ENCODE measurements at regions not wholly inside any gene's neighbourhood (a gene's known extent, or its start where the extent isn't known, plus 50 kb on each side); places are given as distances from the start of the nearest gene placed in this dataset.

DNA sequence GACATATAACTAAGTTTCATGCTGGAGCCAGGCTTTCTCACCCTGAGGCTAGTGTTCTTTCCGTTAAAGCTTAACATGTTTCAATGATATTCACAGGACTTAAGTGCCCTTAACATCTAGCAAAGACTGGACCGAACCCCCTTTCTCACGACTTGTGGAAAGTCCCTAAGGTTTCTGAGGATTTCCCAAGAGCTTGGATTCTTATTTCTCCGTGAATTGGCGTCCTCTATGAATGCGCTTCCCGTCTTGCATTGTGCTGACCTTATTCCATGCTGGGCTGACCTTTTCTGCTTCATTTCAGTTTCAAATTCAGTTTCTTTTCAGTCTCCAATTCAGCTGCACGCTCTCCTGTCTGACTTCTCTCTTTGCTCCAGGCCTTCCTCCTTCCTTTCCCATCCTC is 206.4 kb downstream of the HS3ST3A1 start:
- WGBS, 4 donors: 84 to 93% (median 87%) methylated on average over 8 of the region's 8 CpGs
- TF ChIP-seq, protein P1, sequence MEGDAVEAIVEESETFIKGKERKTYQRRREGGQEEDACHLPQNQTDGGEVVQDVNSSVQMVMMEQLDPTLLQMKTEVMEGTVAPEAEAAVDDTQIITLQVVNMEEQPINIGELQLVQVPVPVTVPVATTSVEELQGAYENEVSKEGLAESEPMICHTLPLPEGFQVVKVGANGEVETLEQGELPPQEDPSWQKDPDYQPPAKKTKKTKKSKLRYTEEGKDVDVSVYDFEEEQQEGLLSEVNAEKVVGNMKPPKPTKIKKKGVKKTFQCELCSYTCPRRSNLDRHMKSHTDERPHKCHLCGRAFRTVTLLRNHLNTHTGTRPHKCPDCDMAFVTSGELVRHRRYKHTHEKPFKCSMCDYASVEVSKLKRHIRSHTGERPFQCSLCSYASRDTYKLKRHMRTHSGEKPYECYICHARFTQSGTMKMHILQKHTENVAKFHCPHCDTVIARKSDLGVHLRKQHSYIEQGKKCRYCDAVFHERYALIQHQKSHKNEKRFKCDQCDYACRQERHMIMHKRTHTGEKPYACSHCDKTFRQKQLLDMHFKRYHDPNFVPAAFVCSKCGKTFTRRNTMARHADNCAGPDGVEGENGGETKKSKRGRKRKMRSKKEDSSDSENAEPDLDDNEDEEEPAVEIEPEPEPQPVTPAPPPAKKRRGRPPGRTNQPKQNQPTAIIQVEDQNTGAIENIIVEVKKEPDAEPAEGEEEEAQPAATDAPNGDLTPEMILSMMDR (IDR thresholded peaks at IDR 0.05): no peak
- TF ChIP-seq POLR2A (IDR thresholded peaks at IDR 0.05): no peak
- Histone ChIP-seq H3K36me3 (replicated peaks in 1 of 2) (no peaks in the 10 kb centered on the region), H3K27me3 (no peaks in the 10 kb centered on the region), H3K4me3 (no peak overlapping the region), H3K27ac (no peak overlapping the region), H3K9me3 (replicated peaks in 1 of 3) (no peaks in the 10 kb centered on the region), H3K4me1 (replicated peaks in 1 of 2) (no peaks in the 10 kb centered on the region)
- DNase-seq: no peak
- intact Hi-C loops (cut with DNase I): no loop called here

- no peaks in the 10 kb centered on the region for H3K9me3 ChIP-seq (replicated peaks in 1 of 3)
- no peak for TF ChIP-seq POLR2A (IDR thresholded peaks at IDR 0.05)
- TF ChIP-seq, protein P1 (IDR thresholded peaks at IDR 0.05): no peak
- intact Hi-C loops (cut with DNase I): no loop called here
Observed at GRCh38 chr17:13393841-13394710, 207.7 kb downstream of the HS3ST3A1 start.

DNA sequence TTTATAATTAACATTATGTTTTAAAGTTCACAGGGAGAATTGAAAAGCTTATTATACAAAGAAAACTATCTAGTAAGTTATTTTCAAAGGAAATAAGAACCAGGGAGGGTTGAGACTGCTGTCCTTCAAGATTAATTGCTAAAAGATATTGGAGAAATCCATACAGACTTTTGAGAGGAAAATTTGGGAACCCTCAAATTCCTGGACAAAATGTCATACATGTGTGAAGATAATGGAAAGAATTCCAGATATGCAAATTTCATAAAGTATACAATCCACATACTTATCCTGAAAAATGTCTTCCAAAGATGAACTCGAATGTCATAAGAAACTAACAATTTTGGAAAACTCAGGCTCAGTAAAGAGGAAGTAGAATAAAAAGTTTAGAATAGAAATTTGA is 213.8 kb downstream of the HS3ST3A1 start:
- no peaks in the 10 kb centered on the region for H3K27me3 ChIP-seq
- no peaks in the 10 kb centered on the region for H3K9me3 ChIP-seq (replicated peaks in 1 of 3)
- 51 to 78% (median 72%) methylated on average over 1 of the region's 1 CpG for WGBS, 4 donors
- H3K4me3 ChIP-seq: no peak overlapping the region
- no peaks in the 10 kb centered on the region for H3K36me3 ChIP-seq (replicated peaks in 1 of 2)
- no peaks in the 10 kb centered on the region for H3K4me1 ChIP-seq (replicated peaks in 1 of 2)
- TF ChIP-seq, protein P1 (IDR thresholded peaks at IDR 0.05): no peak
- TF ChIP-seq POLR2A (IDR thresholded peaks at IDR 0.05): no peak
- intact Hi-C loops (cut with DNase I): no loop called here
- no peak overlapping the region for H3K27ac ChIP-seq
- DNase-seq: no peak

More at GRCh38 chr17:13393841-13394710, 207.7 kb downstream of the HS3ST3A1 start:
- Histone ChIP-seq H3K27ac (no peak overlapping the region), H3K27me3 (no peaks in the 10 kb centered on the region), H3K36me3 (replicated peaks in 1 of 2) (no peaks in the 10 kb centered on the region), H3K4me3 (no peak overlapping the region), H3K4me1 (replicated peaks in 1 of 2) (no peaks in the 10 kb centered on the region)
- WGBS, 4 donors: 86 to 91% (median 87%) methylated on average over 12 of the region's 12 CpGs
- no peak for DNase-seq

- H3K27me3 ChIP-seq: no peaks in the 10 kb centered on the region
- no peak overlapping the region for H3K4me3 ChIP-seq
- H3K9me3 ChIP-seq (replicated peaks in 1 of 3): no peaks in the 10 kb centered on the region
- H3K36me3 ChIP-seq (replicated peaks in 1 of 2): no peaks in the 10 kb centered on the region
- H3K4me1 ChIP-seq (replicated peaks in 1 of 2): no peaks in the 10 kb centered on the region
- TF ChIP-seq, protein P1 (IDR thresholded peaks at IDR 0.05): no peak
- TF ChIP-seq POLR2A (IDR thresholded peaks at IDR 0.05): no peak
- no peak overlapping the region for H3K27ac ChIP-seq
- WGBS, 4 donors: 80 to 91% (median 86%) methylated on average over 5 of the region's 5 CpGs
- intact Hi-C loops (cut with DNase I): no loop called here
- DNase-seq: no peak
Observed at GRCh38 chr17:13387236-13387635, 214.5 kb downstream of the HS3ST3A1 start.
